Common myeloid progenitor, CD34-positive (primary cell): ENCODE measurements at regions not wholly inside any gene's neighbourhood (a gene's known extent, or its start where the extent isn't known, plus 50 kb on each side); places are given as distances from the start of the nearest gene placed in this dataset.

Source experiments
- CTCF ChIA-PET: fragments of 350-600 bp; sonication (Branson Sonifier 250); formaldehyde crosslinking; loops from one replicate; lab custom pipeline; 2021; ENCODE audit warnings: antibody characterized with exemption; lab: Charles Lee
- POLR2A ChIA-PET: fragments of 350-600 bp; sonication (Branson Sonifier 250); formaldehyde crosslinking; loops from one replicate; lab custom pipeline; 2021; ENCODE audit warnings: antibody characterized with exemption; lab: Charles Lee
- DNase-seq, 3 donors: peaks; one replicate each; pipeline versions ENCODE4 v3.0.0 to v3.0.0-alpha.2; 2013
- H3K27ac ChIP-seq, 2 experiments: 1 replicate in 1 of 2; 2 replicates in 1 of 2; pipeline ENCODE4 v1.7.0; 2013; ENCODE audit warnings: inconsistent platforms in 2 of 2, low read length in 2 of 2, mild to moderate bottlenecking in 2 of 2, low read depth in 1 of 2, moderate library complexity in 1 of 2; ENCODE audit not compliant: severe bottlenecking in 2 of 2, insufficient read depth in 1 of 2, poor library complexity in 1 of 2
- H3K27me3 ChIP-seq, 5 experiments: replicated peaks in 2 of 5; 1 replicate in 3 of 5; 2 replicates in 2 of 5; pipeline versions ENCODE4 v1.6.1 to v1.7.0; 2013; ENCODE audit warnings: low read length in 4 of 5, mild to moderate bottlenecking in 2 of 5, moderate library complexity in 2 of 5, inconsistent platforms in 1 of 5; ENCODE audit not compliant: insufficient read depth in 5 of 5, control insufficient read depth in 4 of 5
- H3K36me3 ChIP-seq, 4 experiments: 1 replicate in 2 of 4; 2 replicates in 2 of 4; pipeline versions ENCODE4 v1.6.1 to v1.7.0; 2013; ENCODE audit warnings: low read length in 3 of 4, control low read depth in 1 of 4, mild to moderate bottlenecking in 1 of 4; ENCODE audit not compliant: control insufficient read depth in 4 of 4, insufficient read depth in 4 of 4
- H3K4me1 ChIP-seq, 4 experiments: 1 replicate in 3 of 4; 2 replicates in 1 of 4; pipeline versions ENCODE4 v1.6.1 to v1.7.1; 2013; ENCODE audit warnings: low read length in 3 of 4, mild to moderate bottlenecking in 3 of 4, control low read depth in 1 of 4, inconsistent platforms in 1 of 4, moderate library complexity in 1 of 4; ENCODE audit not compliant: control insufficient read depth in 4 of 4, insufficient read depth in 4 of 4; ENCODE audit errors: control extremely low read depth in 1 of 4
- H3K4me3 ChIP-seq, 7 experiments: 1 replicate in 4 of 7; 2 replicates in 3 of 7; pipeline versions ENCODE4 v1.5.1 to v1.7.0; 2013; ENCODE audit warnings: mild to moderate bottlenecking in 7 of 7, low read length in 6 of 7, moderate library complexity in 6 of 7, inconsistent platforms in 2 of 7, low read depth in 2 of 7, control low read depth in 1 of 7; ENCODE audit not compliant: insufficient read depth in 4 of 7, control insufficient read depth in 1 of 7; ENCODE audit errors: extremely low read depth in 1 of 7
- H3K9me3 ChIP-seq, 5 experiments: 1 replicate in 4 of 5; 2 replicates in 1 of 5; pipeline versions ENCODE4 v1.6.1 to v1.7.1; 2013; ENCODE audit warnings: low read length in 4 of 5, mild to moderate bottlenecking in 2 of 5, inconsistent platforms in 1 of 5, low read depth in 1 of 5, moderate library complexity in 1 of 5; ENCODE audit not compliant: control insufficient read depth in 4 of 5, insufficient read depth in 2 of 5; ENCODE audit errors: control extremely low read depth in 1 of 5
- WGBS: methylation state at CpG from one replicate; pipeline ENCODE4 v1.1.5; 2013; ENCODE audit not compliant: insufficient coverage; 5-methylcytosine and 5-hydroxymethylcytosine counted together

- Histone ChIP-seq H3K27ac (no peak overlapping the region), H3K9me3 (no peaks in the 10 kb centered on the region), H3K27me3 (no peaks in the 10 kb centered on the region), H3K36me3 (no peaks in the 10 kb centered on the region), H3K4me1 (no peaks in the 10 kb centered on the region), H3K4me3 (no peak overlapping the region)
- no peak for DNase-seq
- ChIA-PET CTCF (no interaction called here), POLR2A (no interaction called here)
These were observed 283.6 kb upstream of the PRDM9 start for GRCh38 chr5:23223846-23224245.

- Histone ChIP-seq H3K27me3 (no peaks in the 10 kb centered on the region), H3K4me3 (no peak overlapping the region), H3K9me3 (no peaks in the 10 kb centered on the region), H3K4me1 (no peaks in the 10 kb centered on the region), H3K36me3 (no peaks in the 10 kb centered on the region), H3K27ac (no peak overlapping the region)
- ChIA-PET POLR2A (no interaction called here), CTCF (interaction anchor here (1.1 to 1.2 kb wide), 2 partner anchors 9 to 12 kb away, joined by 3 to 6 read pairs; no protein-coding TSS in a partner anchor)
- DNase-seq: no peak
- WGBS: 100% methylated on average over 1 of the region's 3 CpGs
These were observed 285.6 kb upstream of the PRDM9 start for GRCh38 chr5:23221831-23222230.

GRCh38 chr5:23217159-23217558, 290.2 kb upstream of the PRDM9 start:
- H3K27me3 ChIP-seq: no peaks in the 10 kb centered on the region
- no peak overlapping the region for H3K4me3 ChIP-seq
- ChIA-PET POLR2A (no interaction called here), CTCF (no interaction called here)
- 80% methylated on average over 1 of the region's 1 CpG for WGBS
- H3K27ac ChIP-seq: no peak overlapping the region
- H3K9me3 ChIP-seq: no peaks in the 10 kb centered on the region
- H3K4me1 ChIP-seq: no peaks in the 10 kb centered on the region
- DNase-seq: no peak
- no peaks in the 10 kb centered on the region for H3K36me3 ChIP-seq

- Histone ChIP-seq H3K9me3 (no peaks in the 10 kb centered on the region), H3K4me1 (no peaks in the 10 kb centered on the region), H3K4me3 (no peak overlapping the region), H3K36me3 (no peaks in the 10 kb centered on the region), H3K27me3 (no peaks in the 10 kb centered on the region), H3K27ac (no peak overlapping the region)
- ChIA-PET POLR2A (no interaction called here), CTCF (no interaction called here)
- WGBS: 100% methylated on average over 3 of the region's 5 CpGs
- DNase-seq: no peak
These were observed 291.1 kb upstream of the PRDM9 start for GRCh38 chr5:23216345-23216744.

- Histone ChIP-seq H3K27me3 (no peaks in the 10 kb centered on the region), H3K4me3 (no peak overlapping the region), H3K36me3 (no peaks in the 10 kb centered on the region), H3K9me3 (no peaks in the 10 kb centered on the region), H3K4me1 (peaks cover 0 to 2% (median 0%) of the 10 kb centered on the region in 4 experiments), H3K27ac (no peak overlapping the region)
- peak; percentile 45 to 79 (median 76) for DNase-seq
- ChIA-PET POLR2A (no interaction called here), CTCF (interaction anchor here (0.8 to 1.4 kb wide), 5 partner anchors 9 to 578 kb away, joined by 3 to 6 read pairs (median 4); no protein-coding TSS in a partner anchor)
- WGBS: no CpG with 5 or more reads among the region's 1 CpG
These were observed 298.4 kb upstream of the PRDM9 start for GRCh38 chr5:23208959-23209431.

GRCh38 chr5:23204111-23204510, 303.3 kb upstream of the PRDM9 start:
- CTCF ChIA-PET: no interaction called here
- Histone ChIP-seq H3K4me3 (no peak overlapping the region), H3K36me3 (no peaks in the 10 kb centered on the region), H3K27ac (no peak overlapping the region), H3K27me3 (no peaks in the 10 kb centered on the region), H3K9me3 (no peaks in the 10 kb centered on the region), H3K4me1 (peaks cover 0 to 2% (median 0%) of the 10 kb centered on the region in 4 experiments)
- POLR2A ChIA-PET: interaction anchor here (0.7 kb wide), 1 partner anchor 157 kb away, joined by 3 read pairs; no protein-coding TSS in a partner anchor
- DNase-seq: no peak

GRCh38 chr5:23169660-23170416, 316.7 kb upstream of the CDH12 start:
- Histone ChIP-seq H3K27me3 (no peaks in the 10 kb centered on the region), H3K9me3 (no peaks in the 10 kb centered on the region), H3K4me3 (no peak overlapping the region), H3K27ac (no peak overlapping the region), H3K36me3 (no peaks in the 10 kb centered on the region), H3K4me1 (no peaks in the 10 kb centered on the region)
- ChIA-PET POLR2A (no interaction called here), CTCF (no interaction called here)
- no peak for DNase-seq
- WGBS: 70% methylated on average over 3 of the region's 7 CpGs
